ENCODE measurements at regions not wholly inside any gene's neighbourhood (a gene's known extent, or its start where the extent isn't known, plus 50 kb on each side); places are given as distances from the start of the nearest gene placed in this dataset.

- TF ChIP-seq, protein P1, sequence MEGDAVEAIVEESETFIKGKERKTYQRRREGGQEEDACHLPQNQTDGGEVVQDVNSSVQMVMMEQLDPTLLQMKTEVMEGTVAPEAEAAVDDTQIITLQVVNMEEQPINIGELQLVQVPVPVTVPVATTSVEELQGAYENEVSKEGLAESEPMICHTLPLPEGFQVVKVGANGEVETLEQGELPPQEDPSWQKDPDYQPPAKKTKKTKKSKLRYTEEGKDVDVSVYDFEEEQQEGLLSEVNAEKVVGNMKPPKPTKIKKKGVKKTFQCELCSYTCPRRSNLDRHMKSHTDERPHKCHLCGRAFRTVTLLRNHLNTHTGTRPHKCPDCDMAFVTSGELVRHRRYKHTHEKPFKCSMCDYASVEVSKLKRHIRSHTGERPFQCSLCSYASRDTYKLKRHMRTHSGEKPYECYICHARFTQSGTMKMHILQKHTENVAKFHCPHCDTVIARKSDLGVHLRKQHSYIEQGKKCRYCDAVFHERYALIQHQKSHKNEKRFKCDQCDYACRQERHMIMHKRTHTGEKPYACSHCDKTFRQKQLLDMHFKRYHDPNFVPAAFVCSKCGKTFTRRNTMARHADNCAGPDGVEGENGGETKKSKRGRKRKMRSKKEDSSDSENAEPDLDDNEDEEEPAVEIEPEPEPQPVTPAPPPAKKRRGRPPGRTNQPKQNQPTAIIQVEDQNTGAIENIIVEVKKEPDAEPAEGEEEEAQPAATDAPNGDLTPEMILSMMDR (IDR thresholded peaks at IDR 0.05): no peak
- TF ChIP-seq POLR2AphosphoS5 (IDR thresholded peaks at IDR 0.05) (no peak), POLR2A (IDR thresholded peaks at IDR 0.05) (no peak), EP300 (IDR thresholded peaks at IDR 0.05) (no peak)
These were observed 626.6 kb downstream of the CDH8 start for GRCh38 chr16:61409604-61410003.
